Esophagus squamous epithelium (tissue), 4 donors: ENCODE measurements at regions not wholly inside any gene's neighbourhood (a gene's known extent, or its start where the extent isn't known, plus 50 kb on each side); places are given as distances from the start of the nearest gene placed in this dataset.

Experiments
- CTCF ChIP-seq, 6 experiments: fragments of 450-650 bp in 4 of 6; fragments of 200-600 bp in 2 of 6; sonication (generic) in 2 of 6; IDR thresholded peaks; one replicate each; pipeline ENCODE4 v1.5.1; 2016 to 2019; ENCODE audit warnings: antibody characterized with exemption in 6 of 6, mild to moderate bottlenecking in 4 of 6, moderate library complexity in 4 of 6
- POLR2A ChIP-seq, 4 donors: fragments of 450-650 bp; IDR thresholded peaks; one replicate each; pipeline ENCODE4 v1.6.1; 2017; ENCODE audit warnings: antibody characterized with exemption in 4 of 4, mild to moderate bottlenecking in 4 of 4, moderate library complexity in 3 of 4

GRCh38 chr18:7174344-7175095 is 56.4 kb upstream of the LRRC30 start:
- TF ChIP-seq CTCF (IDR thresholded peaks at IDR 0.05) (no peak), POLR2A (IDR thresholded peaks at IDR 0.05) (no peak)
